HEK293T (cell line): ENCODE measurements at regions not wholly inside any gene's neighbourhood (a gene's known extent, or its start where the extent isn't known, plus 50 kb on each side); places are given as distances from the start of the nearest gene placed in this dataset.
A peak's percentile ranks its signal among the peaks of the same experiment; 100 is the strongest.

Experiments used
- CTCF ChIA-PET: fragments of 350-600 bp; formaldehyde crosslinking; extraction: SDS; loops from one replicate; lab custom pipeline; 2021; ENCODE audit warnings: antibody characterized with exemption, inconsistent platforms; lab: Yijun Ruan, JAX
- POLR2A ChIA-PET: fragments of 350-600 bp; formaldehyde crosslinking; extraction: SDS; loops from one replicate; lab custom pipeline; 2020; ENCODE audit warnings: antibody characterized with exemption, inconsistent platforms; lab: Yijun Ruan, JAX
- DNase-seq: peaks from one replicate; pipeline ENCODE4 v3.0.0; 2012; ENCODE audit warnings: mixed read lengths; ENCODE audit errors: extremely low spot score
- ARNT ChIP-seq: fragments of 450-650 bp; IDR thresholded peaks from 2 replicates; pipeline ENCODE4 v1.6.1; 2017; ENCODE audit warnings: mild to moderate bottlenecking
- BHLHE40 ChIP-seq: fragments of 450-650 bp; IDR thresholded peaks from 2 replicates; pipeline ENCODE4 v1.6.1; 2016; ENCODE audit warnings: mild to moderate bottlenecking, moderate library complexity, borderline replicate concordance
- CTBP1 ChIP-seq: fragments of 450-650 bp; IDR thresholded peaks from 2 replicates; pipeline ENCODE4 v1.6.1; 2016; ENCODE audit warnings: borderline replicate concordance
- ELF4 ChIP-seq: fragments of 450-650 bp; IDR thresholded peaks from 2 replicates; pipeline ENCODE4 v1.6.1; 2017; ENCODE audit warnings: antibody characterized with exemption
- FOXA1 ChIP-seq: fragments of 450-650 bp; IDR thresholded peaks from 2 replicates; pipeline ENCODE4 v1.6.1; 2016; ENCODE audit warnings: mild to moderate bottlenecking
- FOXK2 ChIP-seq: fragments of 450-650 bp; IDR thresholded peaks from 2 replicates; pipeline ENCODE4 v1.6.1; 2016; ENCODE audit warnings: mild to moderate bottlenecking
- FOXM1 ChIP-seq: fragments of 450-650 bp; IDR thresholded peaks from 2 replicates; pipeline ENCODE4 v1.6.1; 2017; ENCODE audit warnings: mild to moderate bottlenecking, borderline replicate concordance
- HDGF ChIP-seq: fragments of 450-650 bp; IDR thresholded peaks from 2 replicates; pipeline ENCODE4 v1.6.1; 2017; ENCODE audit warnings: antibody characterized with exemption, borderline replicate concordance
- L3MBTL2 ChIP-seq: fragments of 450-650 bp; conservative IDR thresholded peaks from 2 replicates; pipeline ENCODE4 v1.6.1; 2016; ENCODE audit warnings: mild to moderate bottlenecking
- LEF1 ChIP-seq: fragments of 450-650 bp; IDR thresholded peaks from 2 replicates; pipeline ENCODE4 v1.6.1; 2017; ENCODE audit warnings: mild to moderate bottlenecking, borderline replicate concordance
- NFRKB ChIP-seq: fragments of 450-650 bp; IDR thresholded peaks from 2 replicates; pipeline ENCODE4 v1.6.1; 2016; ENCODE audit warnings: mild to moderate bottlenecking, moderate library complexity
- PKNOX1 ChIP-seq: fragments of 450-650 bp; IDR thresholded peaks from 2 replicates; pipeline ENCODE4 v1.6.1; 2016
- SP1 ChIP-seq: fragments of 450-650 bp; IDR thresholded peaks from 2 replicates; pipeline ENCODE4 v1.6.1; 2017
- SUZ12 ChIP-seq: fragments of 450-650 bp; IDR thresholded peaks from 2 replicates; pipeline ENCODE4 v1.6.1; 2016; ENCODE audit warnings: mild to moderate bottlenecking
- TARDBP ChIP-seq: fragments of 450-650 bp; IDR thresholded peaks from 2 replicates; pipeline ENCODE4 v1.6.1; 2016
- ZNF384 ChIP-seq: fragments of 450-650 bp; IDR thresholded peaks from 2 replicates; pipeline ENCODE4 v1.6.1; 2016

GRCh38 chr2:180111901-180112300, 104.8 kb upstream of the CWC22 start:
- DNase-seq: no peak
- TF ChIP-seq SUZ12: no peak
- TF ChIP-seq SP1: no peak
- no peak for TF ChIP-seq FOXK2
- TF ChIP-seq FOXM1: no peak
- no peak for TF ChIP-seq ARNT
- TF ChIP-seq PKNOX1: no peak
- TF ChIP-seq HDGF: no peak
- TF ChIP-seq ZNF384: no peak
- TF ChIP-seq L3MBTL2: no peak
- no peak for TF ChIP-seq CTBP1
- no peak for TF ChIP-seq NFRKB
- TF ChIP-seq TARDBP: no peak
- TF ChIP-seq LEF1: no peak
- TF ChIP-seq ELF4: no peak
- no peak for TF ChIP-seq BHLHE40
- no peak for TF ChIP-seq FOXA1
- CTCF ChIA-PET: no interaction called here
- POLR2A ChIA-PET: no interaction called here

GRCh38 chr2:180110469-180110868, 103.4 kb upstream of the CWC22 start:
- POLR2A ChIA-PET: no interaction called here
- DNase-seq: no peak
- TF ChIP-seq SP1 (no peak), PKNOX1 (no peak), ELF4 (no peak), FOXA1 (no peak), ZNF384 (no peak), FOXK2 (no peak), BHLHE40 (no peak), NFRKB (no peak), FOXM1 (no peak), SUZ12 (no peak), HDGF (no peak), LEF1 (no peak), L3MBTL2 (no peak), TARDBP (no peak), CTBP1 (no peak), ARNT (no peak)
- CTCF ChIA-PET: no interaction called here

GRCh38 chr2:180101846-180102245, 94.7 kb upstream of the CWC22 start:
- CTCF ChIA-PET: no interaction called here
- TF ChIP-seq CTBP1 (no peak), TARDBP (no peak)
- no peak for DNase-seq
- POLR2A ChIA-PET: no interaction called here

- DNase-seq: no peak
- TF ChIP-seq SP1: no peak
- TF ChIP-seq FOXM1: no peak
- no peak for TF ChIP-seq CTBP1
- TF ChIP-seq BHLHE40: no peak
- no peak for TF ChIP-seq L3MBTL2
- TF ChIP-seq ELF4: no peak
- TF ChIP-seq HDGF: no peak
- no peak for TF ChIP-seq FOXA1
- no peak for TF ChIP-seq ARNT
- CTCF ChIA-PET: no interaction called here
- POLR2A ChIA-PET: no interaction called here
These were observed 92.2 kb upstream of the CWC22 start for GRCh38 chr2:180099308-180099707.

- DNase-seq: no peak
- POLR2A ChIA-PET: no interaction called here
- CTCF ChIA-PET: no interaction called here
- no peak for TF ChIP-seq ARNT
- TF ChIP-seq PKNOX1: no peak
- TF ChIP-seq LEF1: no peak
- no peak for TF ChIP-seq FOXA1
- TF ChIP-seq SP1: no peak
- TF ChIP-seq ELF4: no peak
- TF ChIP-seq FOXK2: no peak
These were observed 78.0 kb upstream of the CWC22 start for GRCh38 chr2:180085144-180085543.

- CTCF ChIA-PET: interaction anchor here (1.8 kb wide), 1 partner anchor 239 kb away, joined by 6 read pairs; no protein-coding TSS in a partner anchor
- peak; percentile 24 for DNase-seq
- TF ChIP-seq ZNF384: no peak
- no peak for TF ChIP-seq L3MBTL2
- TF ChIP-seq NFRKB: no peak
- no peak for TF ChIP-seq LEF1
- no peak for TF ChIP-seq ARNT
- TF ChIP-seq HDGF: no peak
- no peak for TF ChIP-seq PKNOX1
- no peak for TF ChIP-seq FOXM1
- no peak for TF ChIP-seq ELF4
- TF ChIP-seq SP1: no peak
- no peak for TF ChIP-seq BHLHE40
- TF ChIP-seq FOXA1: no peak
- TF ChIP-seq FOXK2: no peak
- no peak for TF ChIP-seq CTBP1
- TF ChIP-seq TARDBP: no peak
- no peak for TF ChIP-seq SUZ12
- POLR2A ChIA-PET: no interaction called here
These were observed 70.3 kb upstream of the CWC22 start for GRCh38 chr2:180077295-180077906.
